RWPE2 (cell line): ENCODE measurements at regions not wholly inside any gene's neighbourhood (a gene's known extent, or its start where the extent isn't known, plus 50 kb on each side); places are given as distances from the start of the nearest gene placed in this dataset.

Source experiments
- ATAC-seq: fragments of 200-7000 bp; cut with Tn5 transposase; 3 replicates; pipeline ENCODE4 v1.9.1; 2021; ENCODE audit warnings: low read depth
- DNase-seq: peaks from one replicate; pipeline ENCODE4 v3.0.0-alpha.2; 2020; ENCODE audit warnings: low spot score
- H3K27ac ChIP-seq: fragments of 450-650 bp; 2 replicates; pipeline ENCODE4 v1.5.1; 2017; ENCODE audit warnings: mild to moderate bottlenecking; ENCODE audit not compliant: poor library complexity, severe bottlenecking
- H3K27me3 ChIP-seq: fragments of 250-450 bp; sonication (Bioruptor Pico); 2 replicates; pipeline ENCODE4 v1.5.1; 2021; ENCODE audit warnings: mild to moderate bottlenecking, moderate library complexity; ENCODE audit not compliant: insufficient read depth, poor library complexity, severe bottlenecking
- H3K36me3 ChIP-seq: fragments of 250-450 bp; sonication (Bioruptor Pico); 2 replicates; pipeline ENCODE4 v1.5.1; 2020; ENCODE audit warnings: low read depth, mild to moderate bottlenecking, moderate library complexity
- H3K4me1 ChIP-seq: fragments of 250-450 bp; sonication (Bioruptor Pico); 2 replicates; pipeline ENCODE4 v1.5.1; 2021; ENCODE audit warnings: mild to moderate bottlenecking, moderate library complexity; ENCODE audit not compliant: insufficient read depth, poor library complexity, severe bottlenecking
- H3K4me3 ChIP-seq: fragments of 250-450 bp; sonication (Bioruptor Pico); 2 replicates; pipeline ENCODE4 v1.5.1; 2021; ENCODE audit warnings: mild to moderate bottlenecking, moderate library complexity; ENCODE audit not compliant: severe bottlenecking
- H3K9me3 ChIP-seq: fragments of 250-450 bp; sonication (Bioruptor Pico); 2 replicates; pipeline ENCODE4 v1.5.1; 2021; ENCODE audit warnings: mild to moderate bottlenecking, moderate library complexity; ENCODE audit not compliant: severe bottlenecking
- CTCF ChIP-seq: fragments of 450-650 bp; IDR thresholded peaks from one replicate; pipeline ENCODE4 v1.5.1; 2017; ENCODE audit warnings: mild to moderate bottlenecking, moderate library complexity; ENCODE audit not compliant: poor library complexity, severe bottlenecking

DNA sequence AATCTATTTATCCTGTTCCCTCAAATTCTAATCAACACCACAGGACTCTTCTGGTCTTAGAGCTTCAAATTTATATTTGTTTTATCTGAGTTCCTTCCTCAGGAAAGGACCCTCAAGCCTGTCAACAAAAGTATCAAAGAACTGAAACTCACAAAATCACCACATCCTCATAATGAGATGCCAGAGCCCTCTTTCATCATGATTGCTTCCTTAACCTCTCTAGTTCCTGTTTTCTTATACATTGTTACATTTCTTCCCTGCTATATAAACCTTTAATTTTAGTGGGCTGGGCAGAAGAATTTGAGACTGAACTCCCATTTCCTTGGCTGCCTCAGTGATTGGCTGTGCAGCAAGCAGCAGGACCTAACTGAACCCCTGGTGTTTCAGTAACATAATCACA is 189.7 kb downstream of the ZNF248 start:
- Histone ChIP-seq H3K4me3 (no peak overlapping the region), H3K27ac (no peak overlapping the region), H3K27me3 (no peaks in the 10 kb centered on the region), H3K36me3 (no peaks in the 10 kb centered on the region), H3K4me1 (no peaks in the 10 kb centered on the region), H3K9me3 (no peaks in the 10 kb centered on the region)
- DNase-seq = no peak
- TF ChIP-seq CTCF = no peak
- ATAC-seq = no peak

- no peaks in the 10 kb centered on the region for H3K4me1 ChIP-seq
- H3K27ac ChIP-seq = no peak overlapping the region
- no peak overlapping the region for H3K4me3 ChIP-seq
- TF ChIP-seq CTCF = no peak
- ATAC-seq (no peak), DNase-seq (no peak)
- H3K36me3 ChIP-seq = no peaks in the 10 kb centered on the region
- no peaks in the 10 kb centered on the region for H3K27me3 ChIP-seq
- peaks cover 2% of the 10 kb centered on the region for H3K9me3 ChIP-seq
These were observed 202.9 kb downstream of the ZNF248 start for GRCh38 chr10:37654466-37654865.

- H3K4me3 ChIP-seq = no peak overlapping the region
- H3K36me3 ChIP-seq = no peaks in the 10 kb centered on the region
- no peaks in the 10 kb centered on the region for H3K27me3 ChIP-seq
- no peaks in the 10 kb centered on the region for H3K4me1 ChIP-seq
- no peaks in the 10 kb centered on the region for H3K9me3 ChIP-seq
- no peak for ATAC-seq
- no peak for DNase-seq
- no peak overlapping the region for H3K27ac ChIP-seq
- no peak for TF ChIP-seq CTCF
These were observed 214.2 kb downstream of the ZNF248 start for GRCh38 chr10:37643187-37643586.

DNA sequence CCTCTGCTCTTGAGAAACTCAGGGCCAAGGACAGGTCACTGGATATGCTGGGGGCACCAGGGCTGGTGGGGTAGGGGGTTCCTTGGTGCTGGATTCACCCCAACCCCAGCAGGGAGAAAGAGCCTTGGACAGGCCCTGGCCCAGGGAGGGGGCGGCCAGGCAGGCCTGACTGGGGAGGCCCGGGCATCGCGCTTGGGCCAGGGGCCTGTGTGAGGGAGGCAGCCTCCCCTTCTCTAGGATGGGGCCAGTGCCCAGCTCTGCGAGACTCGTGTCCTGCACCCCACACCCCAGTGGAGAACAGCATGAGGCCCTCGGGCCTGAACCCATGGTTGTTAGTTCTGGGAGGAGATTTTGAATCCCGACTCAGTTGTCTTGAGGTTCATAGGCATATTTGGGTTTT is 217.1 kb downstream of the ZNF248 start:
- Histone ChIP-seq H3K27me3 (no peaks in the 10 kb centered on the region), H3K36me3 (no peaks in the 10 kb centered on the region), H3K9me3 (no peaks in the 10 kb centered on the region), H3K27ac (no peak overlapping the region), H3K4me1 (no peaks in the 10 kb centered on the region), H3K4me3 (no peak overlapping the region)
- TF ChIP-seq CTCF = no peak
- ATAC-seq (no peak), DNase-seq (no peak)

GRCh38 chr10:37639200-37639599 is 218.2 kb downstream of the ZNF248 start:
- Histone ChIP-seq H3K9me3 (no peaks in the 10 kb centered on the region), H3K4me1 (no peaks in the 10 kb centered on the region), H3K27me3 (no peaks in the 10 kb centered on the region), H3K27ac (no peak overlapping the region), H3K4me3 (no peak overlapping the region), H3K36me3 (no peaks in the 10 kb centered on the region)
- ATAC-seq = no peak
- no peak for DNase-seq
- no peak for TF ChIP-seq CTCF
